NCI-H2081 treated with DMSO at 0.1 percent for 48 hours (cell line): ENCODE measurements at regions not wholly inside any gene's neighbourhood (a gene's known extent, or its start where the extent isn't known, plus 50 kb on each side); places are given as distances from the start of the nearest gene placed in this dataset.
"Not testable (repeated sequence)": the region's sequence is repeated elsewhere in the genome, so short reads cannot be mapped to it uniquely, and the experiment has no call there.

Experiments
- DNase-seq: peaks from one replicate; lab custom pipeline; 2025; lab: John Stamatoyannopoulos, UW

DNA sequence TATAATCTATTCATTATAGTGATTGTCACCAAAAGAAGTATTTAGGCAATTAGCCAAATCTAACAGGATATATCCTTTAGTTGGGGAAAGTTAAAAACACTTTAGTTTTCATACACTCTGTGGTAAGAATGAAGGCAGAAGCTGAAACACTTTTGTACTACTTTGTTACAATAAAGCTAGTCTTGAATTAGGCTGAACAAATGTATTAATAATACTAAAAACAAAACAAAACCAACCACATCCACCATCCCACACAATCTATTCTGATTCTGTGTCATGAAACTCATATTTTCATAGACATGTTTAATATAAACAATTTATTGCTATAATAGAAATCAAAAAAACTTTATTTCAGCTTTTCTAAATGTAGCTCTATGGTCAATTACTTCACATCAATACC is 508.8 kb downstream of the ZEB2 start:
- no peak for DNase-seq

DNA sequence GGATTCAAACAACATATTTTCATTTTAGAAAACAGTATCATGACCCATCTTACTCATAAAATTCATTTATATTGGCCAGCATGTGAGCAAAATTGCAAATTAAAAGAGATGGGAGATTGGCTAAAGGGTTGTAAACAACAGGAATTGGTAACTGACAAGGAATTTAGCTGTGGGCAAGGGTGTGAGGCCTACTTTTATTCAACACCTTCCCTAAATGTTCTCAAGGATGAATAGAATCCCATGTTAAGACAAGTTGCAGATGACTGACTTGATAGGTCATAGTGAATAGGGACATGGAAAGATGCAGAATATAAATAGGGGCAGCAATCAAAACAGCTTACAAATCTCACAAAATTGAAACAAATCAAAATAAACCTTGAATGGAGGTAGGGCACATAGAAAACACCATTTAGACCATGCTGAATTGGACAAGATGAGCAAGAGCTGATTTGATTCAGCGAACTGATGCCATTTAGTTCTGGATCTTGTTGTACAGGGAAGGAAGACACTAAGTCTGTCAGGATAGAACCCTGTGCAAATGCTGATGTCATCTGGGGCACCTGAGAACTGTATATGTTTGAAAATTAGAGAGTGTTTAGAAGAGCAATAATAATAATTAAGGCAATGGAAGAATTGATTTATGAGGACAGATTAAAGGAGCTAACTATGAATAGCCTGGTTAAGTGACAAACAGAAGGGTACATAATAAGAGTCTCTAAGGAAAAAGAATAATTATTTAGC is 509.7 kb downstream of the ZEB2 start:
- no peak for DNase-seq

DNA sequence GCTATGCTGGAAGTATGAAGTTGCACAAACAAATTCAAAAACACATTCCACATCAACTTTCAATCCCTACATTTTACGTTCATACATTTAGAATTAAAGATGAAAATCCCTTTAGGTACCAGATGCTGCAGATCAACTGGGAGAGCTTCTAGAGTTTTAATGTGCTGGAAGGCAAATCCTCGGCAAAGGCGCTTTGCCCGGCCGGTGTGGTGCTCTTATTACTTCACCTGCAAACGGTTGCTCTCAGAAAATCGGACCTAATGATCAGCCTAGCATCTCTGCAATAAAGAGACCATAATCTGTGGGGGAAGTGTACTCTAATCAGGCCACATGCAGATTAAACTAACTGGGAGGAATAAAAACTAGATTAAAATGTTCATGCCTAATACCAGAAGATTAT is 513.8 kb downstream of the ZEB2 start:
- DNase-seq, result no peak

DNA sequence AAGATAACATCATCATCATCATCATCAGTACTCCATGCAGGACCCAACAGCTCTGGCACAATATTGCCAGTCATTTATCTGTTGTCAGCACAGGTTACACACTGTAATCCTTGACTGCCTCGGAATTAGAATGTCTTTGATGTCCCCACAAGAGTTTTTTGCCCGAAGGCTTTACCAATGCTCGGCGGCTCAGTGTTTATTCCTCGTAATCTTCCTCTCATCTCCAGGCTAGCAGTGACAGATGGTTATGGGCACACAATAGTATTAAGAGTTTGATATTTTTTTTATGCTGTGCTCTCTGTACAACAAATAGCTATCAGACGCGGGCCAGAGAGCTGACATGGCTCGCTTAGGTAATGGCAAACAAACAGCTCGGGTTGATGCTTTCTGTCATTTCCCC is 515.2 kb downstream of the ZEB2 start:
- no peak for DNase-seq

DNA sequence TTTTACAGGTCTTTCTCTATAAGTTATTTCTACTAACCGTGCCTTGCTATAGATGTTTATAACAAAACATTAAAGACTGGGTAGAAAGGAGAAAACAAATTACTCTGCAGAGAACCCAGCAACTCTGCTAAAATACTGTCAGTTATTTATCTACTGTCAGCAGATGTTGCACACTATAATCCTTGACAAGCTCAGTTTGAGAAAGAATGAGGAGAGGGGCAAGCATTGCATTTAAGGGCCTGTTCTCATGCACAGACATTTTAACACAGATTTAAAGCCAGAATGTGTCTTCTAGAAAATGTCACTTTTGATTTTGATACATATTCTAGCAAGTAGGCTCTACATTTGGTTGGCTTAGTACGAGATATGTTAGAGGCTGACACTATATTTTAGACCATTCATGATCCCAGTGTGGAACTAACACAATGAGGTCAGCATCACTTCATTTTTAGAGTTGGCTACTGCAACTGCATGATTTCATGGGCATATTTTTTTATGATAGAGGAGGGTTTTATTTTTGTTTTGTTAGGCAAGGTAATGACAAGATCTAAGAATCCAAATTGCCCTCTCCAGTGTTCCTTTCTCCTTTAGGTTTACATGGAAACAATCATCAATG is 516.4 kb downstream of the ZEB2 start:
- DNase-seq, result no peak

DNA sequence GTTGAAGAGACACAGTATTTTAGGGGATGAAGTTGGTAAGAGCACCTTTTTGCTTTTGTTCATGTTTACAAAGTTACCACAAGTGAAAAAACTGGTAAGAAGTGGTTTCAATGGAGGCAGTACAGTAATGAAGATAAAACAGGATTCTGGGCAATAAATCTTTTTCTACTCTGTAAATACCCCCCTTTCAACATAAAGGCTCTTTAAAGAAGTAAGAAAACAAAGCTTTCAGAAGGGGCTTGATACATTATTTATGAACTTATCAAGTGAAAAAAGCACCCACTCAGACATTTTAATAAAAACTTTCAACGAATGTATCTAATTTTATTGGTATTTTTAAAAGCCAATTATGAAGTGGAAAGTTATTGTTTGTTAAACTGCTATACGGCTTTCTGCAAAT is 522.9 kb downstream of the ZEB2 start:
- DNase-seq, result no peak

DNA sequence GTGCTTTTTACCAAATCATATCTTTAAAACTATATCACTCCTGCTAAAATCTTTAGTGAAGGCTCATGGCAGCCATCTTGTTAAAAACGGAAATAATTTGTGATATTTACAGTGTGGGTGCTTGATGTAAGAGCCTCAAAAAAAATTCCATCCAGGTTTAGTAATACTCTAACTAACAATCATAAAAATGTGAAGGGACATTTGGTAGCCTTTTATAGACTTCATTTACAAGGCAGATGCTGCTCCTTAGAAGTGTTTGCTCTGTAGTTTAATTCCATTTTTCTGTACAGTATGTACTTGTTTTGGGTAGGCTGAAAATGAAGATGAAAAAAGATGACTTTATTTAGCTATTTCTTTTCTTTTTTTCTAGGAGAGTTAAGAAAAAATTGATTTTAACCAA is 525.0 kb downstream of the ZEB2 start:
- no peak for DNase-seq

DNA sequence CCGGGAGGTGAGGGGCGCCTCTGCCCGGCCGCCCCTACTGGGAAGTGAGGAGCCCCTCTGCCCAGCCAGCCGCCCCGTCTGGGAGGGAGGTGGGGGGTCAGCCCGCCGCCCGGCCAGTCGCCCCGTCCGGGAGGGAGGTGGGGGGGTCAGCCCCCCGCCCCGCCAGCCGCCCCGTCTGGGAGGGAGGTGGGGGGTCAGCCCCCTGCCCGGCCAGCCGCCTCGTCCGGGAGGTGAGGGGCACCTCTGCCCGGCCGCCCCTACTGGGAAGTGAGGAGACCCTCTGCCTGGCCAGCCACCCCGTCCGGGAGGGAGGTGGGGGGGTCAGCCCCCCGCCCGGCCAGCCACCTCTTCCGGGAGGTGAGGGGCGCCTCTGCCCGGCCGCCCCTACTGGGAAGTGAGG is 528.3 kb downstream of the ZEB2 start:
- DNase-seq, result not testable (repeated sequence)

DNA sequence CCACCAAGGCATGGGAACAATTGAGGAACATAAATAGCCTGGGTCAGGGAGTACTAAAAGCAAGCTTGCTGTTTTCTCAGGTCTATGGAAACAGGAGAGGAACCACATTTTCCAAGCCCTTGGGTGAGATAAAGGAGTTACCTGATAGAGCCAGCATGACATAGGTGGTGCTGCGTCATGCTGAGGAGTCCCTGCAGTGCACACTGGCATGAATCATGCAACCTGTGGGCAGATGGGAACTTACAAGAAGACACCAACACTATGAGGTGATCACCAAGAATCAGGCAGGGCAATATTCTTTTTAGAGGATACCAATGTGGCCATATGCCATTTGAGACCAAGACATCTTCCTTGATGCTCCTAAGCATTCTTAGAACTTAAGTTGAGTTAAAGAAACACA is 531.8 kb downstream of the ZEB2 start:
- no peak for DNase-seq

DNA sequence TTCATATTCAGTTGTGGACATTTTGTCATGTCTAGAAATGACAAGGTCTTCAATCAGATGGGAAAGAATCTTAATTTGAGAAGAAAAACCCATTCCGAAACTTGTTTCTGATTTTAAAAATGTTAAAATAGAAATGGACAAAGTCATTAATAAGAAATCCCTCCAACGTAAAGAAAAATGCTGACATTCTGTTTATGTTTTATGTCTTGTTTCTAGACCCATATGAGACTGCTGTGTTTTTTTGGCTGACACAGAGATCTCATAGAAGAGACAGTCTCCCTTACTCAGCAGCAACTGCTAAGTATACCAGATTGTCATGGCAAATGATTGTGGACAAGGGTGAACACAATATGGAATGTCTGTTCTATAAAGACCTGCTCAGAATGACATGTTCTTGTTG is 538.5 kb downstream of the ZEB2 start:
- DNase-seq, result no peak

DNA sequence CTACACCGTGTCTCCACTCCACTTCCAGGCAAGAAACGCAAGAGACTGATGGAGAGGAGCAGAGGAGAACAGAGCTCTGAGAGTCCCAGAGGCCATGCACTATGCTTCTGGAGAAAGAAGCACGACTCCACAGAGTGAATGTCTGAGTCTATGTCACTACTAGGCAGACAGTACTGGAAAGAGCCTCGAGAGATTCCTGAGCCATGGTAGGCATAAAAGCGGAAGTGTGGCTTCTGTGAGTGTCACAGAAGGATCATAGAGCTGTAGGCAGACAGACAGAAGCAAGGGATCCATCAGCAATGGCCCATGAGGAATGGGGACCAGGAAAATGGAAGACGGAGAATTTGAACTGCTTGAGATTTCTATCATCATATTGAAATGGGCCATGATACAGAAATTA is 542.6 kb downstream of the ZEB2 start:
- DNase-seq, result no peak

DNA sequence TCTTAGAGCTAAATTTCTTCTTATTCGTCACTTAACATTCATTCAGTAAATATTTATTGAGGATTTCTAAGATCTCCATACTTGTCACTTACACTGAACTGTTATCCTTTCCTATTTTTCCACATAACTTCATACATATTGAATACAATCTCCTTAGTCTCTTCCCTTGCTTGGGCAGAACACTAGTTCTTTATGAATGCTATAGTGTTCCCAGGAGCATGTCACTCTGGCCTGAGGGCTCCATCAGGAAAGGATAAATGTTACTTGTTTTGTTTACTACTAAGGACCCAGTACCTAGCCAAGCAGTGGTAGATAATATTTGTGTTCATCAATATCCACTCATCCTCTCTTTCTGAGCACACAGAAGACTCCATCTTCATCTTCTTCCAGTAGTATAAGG is 544.7 kb downstream of the ZEB2 start:
- no peak for DNase-seq

DNA sequence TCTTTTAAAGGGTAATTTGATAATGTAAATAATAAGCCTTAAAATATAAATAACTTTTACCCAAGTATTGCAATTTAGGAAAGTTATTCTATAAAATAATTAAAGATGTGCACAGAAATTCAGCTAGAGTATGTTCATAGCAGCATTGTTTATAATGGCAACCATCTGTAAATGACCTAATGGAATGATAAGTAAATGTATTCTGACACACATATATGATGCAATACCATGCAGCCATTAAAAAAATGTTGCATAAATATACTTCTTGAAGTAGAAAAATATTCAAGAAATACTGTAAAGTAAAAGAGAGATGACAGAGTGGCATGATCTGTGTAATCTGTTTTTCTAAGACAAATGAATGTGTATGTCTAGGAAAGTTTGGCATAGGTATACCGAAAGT is 545.7 kb downstream of the ZEB2 start:
- no peak for DNase-seq

DNA sequence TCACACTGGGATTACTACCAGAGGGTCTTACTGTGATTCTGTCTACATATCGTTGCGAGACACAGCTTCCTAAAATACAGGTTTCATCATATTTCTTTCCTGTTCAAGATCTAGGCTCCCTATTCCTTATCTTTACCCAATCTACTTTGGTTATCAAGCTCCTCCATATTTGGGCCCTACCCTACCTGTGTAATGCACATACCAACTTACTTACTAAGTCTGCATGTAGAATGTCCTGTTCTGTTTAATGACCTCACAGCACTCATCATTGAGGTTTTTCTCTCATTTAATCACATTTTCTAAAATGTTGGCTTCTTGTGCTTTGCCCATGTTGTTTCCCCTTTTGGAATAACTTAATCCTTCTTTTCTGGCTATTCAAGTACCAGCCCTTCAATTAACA is 551.1 kb downstream of the ZEB2 start:
- DNase-seq, result no peak

DNA sequence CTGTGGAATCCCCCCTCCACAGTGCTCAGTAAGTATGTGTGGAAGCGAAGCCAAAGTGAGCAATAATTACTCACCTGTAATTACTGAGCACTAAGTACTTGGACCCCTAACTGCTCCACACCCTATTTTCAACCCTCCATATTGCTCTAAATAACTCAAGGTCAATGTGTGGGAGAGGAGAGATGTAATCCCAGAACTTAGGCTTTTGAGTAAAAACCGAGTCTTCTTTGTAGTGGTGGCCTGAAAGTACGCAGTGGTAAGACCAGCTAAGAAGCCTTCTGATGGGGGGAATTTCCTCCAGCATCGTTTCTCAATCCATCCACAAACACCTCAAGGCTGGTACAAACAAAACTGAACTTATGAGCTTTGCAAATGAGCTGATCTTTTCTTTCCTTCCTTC is 551.6 kb downstream of the ZEB2 start:
- DNase-seq, result no peak

DNA sequence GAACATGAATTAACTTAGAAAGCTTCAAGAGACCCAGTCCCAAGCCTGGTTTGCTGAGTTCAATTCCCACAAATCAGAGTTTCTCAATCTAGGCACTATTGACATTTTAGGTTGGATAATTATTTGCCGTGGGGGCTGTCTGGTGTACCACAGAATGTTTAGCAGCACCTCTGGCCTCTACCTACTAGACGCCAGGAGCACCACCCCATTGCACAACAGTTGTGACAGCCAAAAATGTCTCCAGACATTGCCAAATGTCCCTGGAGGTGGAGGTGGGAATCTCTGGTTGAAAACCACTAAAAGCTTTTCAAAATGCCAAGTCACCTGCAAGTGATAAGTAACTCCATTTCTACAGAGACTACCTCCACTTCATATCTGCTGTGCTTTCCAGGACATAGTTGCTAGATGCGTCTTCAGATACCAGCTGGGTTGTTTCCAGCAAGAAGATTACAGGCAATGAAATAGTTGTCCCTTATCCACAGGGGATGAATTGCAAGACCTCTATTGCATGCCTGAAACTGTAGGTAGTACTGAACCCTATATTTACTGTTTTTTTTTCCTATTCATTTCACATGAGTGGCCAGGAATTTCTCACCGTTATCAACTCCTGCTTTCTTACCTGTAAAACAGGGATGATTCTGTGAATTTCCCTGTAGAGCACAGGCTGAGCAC is 554.3 kb downstream of the ZEB2 start:
- DNase-seq, result no peak

DNA sequence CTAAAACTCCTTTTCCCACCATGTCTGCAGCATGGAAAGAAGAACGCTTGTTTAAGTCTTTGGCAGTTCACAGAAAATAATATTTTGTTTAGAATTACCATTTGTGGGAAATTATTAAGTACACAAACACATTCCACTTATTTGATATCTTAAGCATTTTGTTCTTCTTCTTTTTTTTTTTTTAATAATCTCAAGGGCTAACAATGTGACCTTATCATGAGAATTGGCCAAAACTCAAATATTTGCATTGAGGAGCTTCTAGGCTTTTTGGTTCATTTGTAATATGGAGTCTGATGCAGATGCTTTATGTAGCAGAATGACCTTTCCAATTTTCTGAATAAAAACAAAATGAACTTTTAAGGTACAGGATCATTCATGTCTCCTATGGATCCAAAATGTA is 555.0 kb downstream of the ZEB2 start:
- no peak for DNase-seq

DNA sequence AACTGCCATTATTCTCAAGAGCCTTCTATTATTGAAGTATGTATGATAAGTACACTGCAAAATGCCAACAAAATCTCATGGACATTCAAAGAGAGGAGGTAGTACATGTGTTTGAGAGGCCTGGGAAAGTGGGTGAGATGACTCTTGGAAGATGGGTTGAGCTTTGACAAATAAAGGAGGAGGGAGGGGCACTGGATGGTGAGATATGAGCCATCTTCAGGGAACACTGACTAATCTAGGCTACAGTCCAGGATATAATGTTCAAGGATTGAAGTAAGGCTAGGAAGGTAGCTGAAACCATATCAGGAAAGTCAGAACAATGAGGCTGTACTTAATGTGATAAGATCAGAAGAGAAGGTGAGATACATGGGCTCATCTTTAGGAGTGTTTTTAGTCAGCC is 559.7 kb downstream of the ZEB2 start:
- no peak for DNase-seq

DNA sequence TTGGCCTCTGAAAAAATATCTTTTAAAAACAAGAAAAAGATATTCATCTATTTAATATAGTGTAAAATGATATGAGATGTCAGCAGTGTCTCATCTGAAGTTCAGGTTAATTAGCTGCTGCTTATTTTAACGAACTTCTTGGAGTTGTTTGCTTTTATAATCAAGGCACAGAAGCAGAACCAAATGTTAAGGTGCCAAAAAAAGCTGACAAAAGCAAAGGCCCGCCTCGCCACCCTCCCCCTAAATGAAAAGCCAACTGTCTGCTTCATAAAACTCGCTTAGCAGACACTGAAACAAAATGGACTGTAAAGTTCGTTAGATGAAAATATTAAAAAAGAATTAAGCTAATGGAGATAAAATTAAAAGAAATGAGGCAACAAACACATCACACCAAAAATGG is 562.6 kb downstream of the ZEB2 start:
- DNase-seq, result no peak

DNA sequence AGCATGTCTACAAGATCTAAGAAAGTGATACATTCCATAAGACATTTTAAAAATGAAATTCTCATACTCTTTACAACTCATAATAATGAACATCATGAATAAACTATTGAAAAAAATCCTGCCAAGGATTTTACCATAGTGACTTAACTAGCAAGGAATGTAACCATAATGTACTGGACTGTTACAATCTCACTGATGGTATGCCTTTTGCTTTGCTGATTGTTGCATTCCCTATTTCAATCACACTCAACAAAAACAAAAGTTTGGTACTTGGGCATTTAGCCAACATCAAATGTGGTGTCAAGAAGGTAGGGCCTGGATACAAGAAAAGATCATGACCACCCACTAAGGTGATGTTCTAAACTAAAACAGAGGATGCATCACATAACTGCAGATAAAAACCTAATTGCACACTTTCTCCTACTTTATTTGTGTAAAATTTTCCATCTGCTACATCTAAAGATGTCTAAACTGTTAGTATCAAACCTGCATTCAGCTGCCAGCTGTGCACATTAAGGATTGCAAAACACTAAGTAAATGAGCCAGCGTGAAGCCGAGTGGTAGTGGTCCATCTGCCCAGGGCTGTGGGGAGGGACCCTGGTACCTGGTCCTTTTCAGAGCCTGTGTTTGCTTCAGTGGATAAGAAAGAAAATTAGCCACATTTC is 564.4 kb downstream of the ZEB2 start:
- no peak for DNase-seq

DNA sequence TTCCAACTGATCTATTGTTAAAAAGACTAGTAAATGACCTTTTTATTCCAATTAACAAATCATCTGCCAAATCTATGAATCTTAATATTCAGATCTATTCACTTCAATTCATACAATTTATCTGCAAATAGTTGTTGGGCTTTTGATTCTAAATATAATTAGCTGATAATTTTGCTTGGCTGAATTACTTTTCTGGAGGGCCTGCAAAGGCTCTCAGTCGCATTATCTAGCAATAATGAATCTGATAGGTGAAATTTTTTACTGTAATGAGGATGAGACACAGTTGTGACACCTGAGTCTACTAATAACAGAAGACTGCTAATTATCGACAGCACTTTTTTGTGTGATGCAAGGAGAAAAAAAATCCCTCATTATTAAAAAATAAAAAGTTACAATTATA is 565.1 kb downstream of the ZEB2 start:
- no peak for DNase-seq

DNA sequence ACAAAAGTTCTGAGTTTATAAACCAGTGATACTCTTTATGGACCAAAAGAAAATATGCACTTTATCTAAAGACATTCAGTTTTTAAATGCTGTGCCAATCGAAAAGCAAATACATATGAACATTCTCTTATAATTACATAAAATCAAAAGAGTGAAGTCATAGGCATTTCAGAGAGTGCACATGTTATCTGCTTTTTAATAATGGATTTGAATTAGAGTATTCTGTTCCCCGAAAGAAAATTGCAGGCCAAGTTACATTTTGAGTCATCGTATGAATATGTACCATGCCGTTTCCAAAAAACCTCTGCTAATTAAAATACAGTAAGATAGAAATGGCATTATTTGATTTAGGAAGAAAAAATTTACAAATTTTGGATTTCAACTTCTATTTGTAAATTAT is 565.7 kb downstream of the ZEB2 start:
- DNase-seq, result no peak

DNA sequence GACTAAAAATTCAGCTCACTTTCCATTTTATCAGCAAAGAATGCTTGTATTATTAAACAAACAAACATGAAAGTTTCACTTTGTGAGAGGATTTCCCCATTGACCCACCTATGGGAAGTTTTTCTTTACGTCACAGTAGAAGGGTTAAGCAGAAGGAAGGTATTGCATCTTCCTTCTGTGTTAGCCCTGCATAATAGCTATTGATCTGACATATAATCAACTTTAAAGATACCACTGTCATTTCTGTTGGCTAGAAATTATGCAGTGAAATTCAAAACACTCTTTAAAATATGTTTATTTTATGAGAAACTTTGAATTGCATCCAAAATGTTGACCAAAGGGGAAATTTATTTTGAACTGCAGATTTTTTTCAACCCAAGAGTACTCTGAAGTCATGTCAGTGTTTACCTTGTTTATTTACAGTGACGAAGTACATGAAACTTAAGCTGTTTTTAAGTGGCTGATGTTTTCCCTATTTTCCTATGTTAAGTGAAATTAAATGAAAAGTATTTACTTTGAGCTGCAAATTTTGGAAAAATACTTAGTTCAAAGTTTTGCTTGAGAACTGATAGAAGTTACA is 566.4 kb downstream of the ZEB2 start:
- DNase-seq, result no peak
